NCI-H526 (cell line): ENCODE measurements at regions not wholly inside any gene's neighbourhood (a gene's known extent, or its start where the extent isn't known, plus 50 kb on each side); places are given as distances from the start of the nearest gene placed in this dataset.

Source experiments
- DNase-seq, 2 experiments: peaks; one replicate each; lab custom pipeline; 2025; lab: John Stamatoyannopoulos, UW

DNA sequence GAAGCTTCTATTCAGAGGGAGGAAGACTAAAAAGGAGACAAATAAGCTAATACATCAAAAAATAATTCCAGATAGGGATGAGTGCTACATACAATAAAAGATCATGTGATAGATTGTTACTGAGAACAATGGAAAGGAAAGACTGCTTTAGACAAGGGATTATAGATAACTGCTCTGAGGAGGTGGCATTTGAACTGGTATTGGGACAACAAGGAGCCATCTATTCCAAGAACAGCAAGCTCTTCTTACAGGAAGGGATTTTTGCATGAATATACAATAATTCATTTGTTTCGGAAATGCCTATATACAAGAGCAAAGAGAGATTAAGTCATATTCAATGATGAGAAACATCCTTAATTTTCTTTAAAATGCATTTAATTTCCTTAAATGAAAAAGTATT, 540.5 kb upstream of the KLF12 start:
- peak in 1 of 2 experiments; percentile 10 for DNase-seq

DNA sequence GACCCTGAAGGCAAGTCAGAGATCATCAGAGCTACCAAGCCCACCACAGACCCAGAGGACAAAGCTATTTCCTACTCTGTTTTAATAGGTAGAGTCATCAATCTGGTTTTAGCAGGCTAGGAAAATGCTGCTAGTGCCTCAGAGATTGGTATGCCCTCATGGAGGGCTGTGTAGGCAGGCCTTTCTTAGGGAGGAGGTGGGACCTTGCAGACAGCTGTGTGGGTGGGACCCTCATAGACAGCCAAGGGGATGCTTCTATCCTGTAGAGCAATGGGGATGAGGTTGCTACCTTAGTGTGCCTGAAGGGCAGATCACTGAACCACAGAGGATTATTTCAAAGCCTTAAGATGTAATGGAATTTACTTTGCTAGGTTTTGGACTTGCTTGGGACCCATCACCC, 534.9 kb upstream of the KLF12 start:
- DNase-seq = no peak

DNA sequence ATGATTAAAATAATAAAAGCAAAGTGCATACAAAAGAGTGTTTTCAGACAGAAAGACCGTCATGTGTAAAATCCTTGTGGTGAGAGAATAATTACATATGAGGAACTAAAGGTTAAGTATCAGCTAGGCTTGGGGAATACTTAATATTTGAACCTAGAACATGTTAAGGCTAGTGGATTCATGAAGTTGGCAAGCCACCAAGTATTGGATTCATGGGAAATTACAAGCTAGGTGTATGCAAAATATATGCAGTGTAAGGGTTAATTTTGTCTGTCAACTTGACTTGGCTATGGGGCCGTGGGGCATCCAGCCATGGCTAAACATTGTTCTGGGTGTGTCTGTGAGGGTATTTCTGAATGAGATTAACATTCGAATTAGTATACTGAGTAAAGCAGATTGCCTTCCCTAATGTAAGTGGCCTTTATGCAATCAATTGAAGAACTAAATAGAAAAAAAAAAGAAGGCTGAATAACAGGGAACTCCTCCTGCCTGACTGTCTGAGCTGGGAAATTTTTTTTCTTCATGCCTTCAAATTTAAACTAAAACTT, 533.5 kb upstream of the KLF12 start:
- peak in 1 of 2 experiments; percentile 20 for DNase-seq

DNA sequence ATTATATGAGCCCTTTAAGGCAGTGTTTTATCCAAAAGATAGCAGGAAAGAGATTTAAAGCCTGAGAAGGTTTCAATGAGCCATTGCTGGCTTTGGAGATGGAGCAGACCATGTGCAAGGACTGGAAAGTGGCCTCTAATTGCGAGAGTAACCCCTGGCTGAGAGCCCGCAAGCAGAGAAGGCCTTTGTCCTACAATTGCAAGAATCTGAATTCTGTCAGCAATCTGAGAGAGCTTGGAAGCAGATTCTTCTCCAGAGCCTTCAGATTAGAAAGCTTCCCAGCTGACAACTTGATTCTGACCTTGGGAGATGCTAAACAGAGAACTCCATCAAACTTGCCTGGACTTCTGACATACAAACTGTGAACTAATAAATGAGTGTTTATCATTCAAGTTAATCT, 528.7 kb upstream of the KLF12 start:
- DNase-seq = no peak

DNA sequence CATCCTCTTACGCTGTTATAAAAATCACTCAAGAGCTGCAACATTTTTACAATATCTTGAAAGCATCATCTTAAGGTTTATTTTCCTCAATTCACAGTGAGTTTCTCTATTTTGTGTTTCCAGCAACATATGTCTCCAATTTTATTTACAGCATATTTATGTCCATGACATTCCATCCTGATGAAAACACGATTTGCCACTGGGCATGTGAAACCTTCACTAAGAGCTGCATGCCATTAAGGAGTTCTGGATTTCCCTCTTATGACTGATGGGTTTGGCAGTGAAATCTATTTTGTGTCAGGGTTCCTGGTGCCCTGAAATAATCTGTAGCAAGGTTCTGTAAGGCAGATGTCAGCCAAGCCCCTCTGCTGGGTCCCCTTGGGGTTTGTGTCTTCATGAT, 527.6 kb upstream of the KLF12 start:
- no peak for DNase-seq

DNA sequence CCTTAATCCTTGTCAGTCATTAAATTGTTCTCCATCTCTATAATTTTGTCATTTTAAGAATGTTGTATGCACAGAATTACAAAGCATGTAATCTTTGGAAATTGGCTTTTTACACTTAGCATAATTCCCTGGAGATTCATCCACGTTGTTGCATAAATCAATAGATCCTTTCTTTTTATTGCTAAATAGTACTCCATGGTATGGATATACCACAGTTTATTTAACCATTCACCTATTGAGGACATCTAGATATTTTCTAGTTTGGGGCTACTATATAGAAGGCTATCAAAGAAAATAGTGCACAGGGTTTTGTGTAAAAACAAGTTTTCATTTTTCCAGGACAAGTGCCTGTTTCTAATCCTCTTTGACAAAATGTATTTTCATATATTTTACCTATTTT, 523.6 kb upstream of the KLF12 start:
- no peak for DNase-seq

DNA sequence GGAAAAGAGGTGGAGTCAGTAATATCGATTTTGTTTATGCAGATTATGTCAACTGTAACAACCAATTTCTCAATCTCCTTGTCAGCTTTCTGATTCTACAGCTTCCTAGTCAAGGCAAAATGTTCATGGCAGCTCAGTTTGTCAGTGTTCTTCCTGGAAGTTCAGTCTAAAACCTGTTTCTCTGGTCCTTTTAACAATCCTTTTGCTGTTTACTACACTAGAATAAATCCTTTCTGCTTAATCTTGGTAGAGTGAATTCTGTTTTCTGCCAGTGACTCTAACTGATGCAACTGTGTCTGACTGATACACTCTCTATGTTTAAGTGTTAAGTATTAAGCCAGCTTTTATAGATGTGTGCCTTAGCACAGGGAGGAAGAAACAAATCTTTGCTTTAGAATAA, 516.9 kb upstream of the KLF12 start:
- peak in 1 of 2 experiments; percentile 13 for DNase-seq

DNA sequence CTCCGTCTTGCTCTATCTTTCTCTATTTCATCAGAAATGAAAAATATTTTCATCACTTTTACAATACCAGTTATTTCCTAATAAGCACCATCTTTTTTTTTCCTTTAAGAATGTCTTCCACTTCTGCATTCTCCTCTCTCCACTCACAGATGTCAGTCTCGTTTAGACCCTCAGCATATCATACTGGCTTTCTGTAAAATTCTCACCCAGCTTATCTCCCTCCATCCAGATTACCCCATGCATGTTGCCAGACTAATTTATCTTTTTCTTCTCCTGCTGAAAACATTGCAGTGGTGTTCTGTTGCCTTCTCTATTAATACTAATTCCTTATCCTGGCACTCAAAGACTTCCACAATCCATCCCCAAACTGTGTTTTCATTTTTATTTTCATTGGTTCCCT, 513.8 kb upstream of the KLF12 start:
- DNase-seq = no peak

DNA sequence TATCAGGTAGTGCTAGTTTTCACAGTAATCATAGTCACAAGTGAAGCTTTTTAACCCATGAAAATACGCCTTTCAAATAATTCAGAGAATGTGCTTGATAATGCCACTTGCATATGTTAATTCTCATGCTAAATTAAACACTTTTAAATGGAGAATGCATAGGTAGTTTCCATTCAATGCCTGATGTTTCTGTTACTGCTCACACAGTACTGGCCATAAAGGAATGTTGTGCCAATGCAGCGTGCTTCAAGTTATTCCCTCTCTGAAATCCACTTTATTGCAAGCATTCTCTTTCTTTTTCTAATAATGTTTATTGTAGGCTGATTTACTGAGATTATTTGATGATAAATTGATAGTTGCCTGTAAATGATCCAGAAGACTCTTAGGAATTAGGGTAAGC, 513.0 kb upstream of the KLF12 start:
- DNase-seq = no peak

DNA sequence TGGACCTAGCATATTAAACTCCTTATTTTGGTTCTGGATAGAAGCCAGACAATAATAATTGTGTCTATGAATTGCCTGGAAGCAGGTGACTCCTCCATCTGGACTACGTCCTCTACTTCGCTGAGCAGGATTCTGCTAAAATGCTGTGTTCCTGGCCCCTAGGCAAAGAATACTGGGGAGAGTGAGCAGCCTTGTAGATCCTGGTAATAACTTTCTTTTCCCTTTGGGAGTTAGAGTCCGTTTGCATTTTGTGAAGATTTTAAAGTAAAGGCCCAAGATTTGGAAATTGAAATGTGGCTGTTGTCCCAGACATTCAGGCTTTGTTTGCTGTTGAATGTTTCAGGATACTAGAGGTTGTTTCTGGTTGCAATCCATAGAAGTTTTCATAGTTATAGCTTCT, 511.9 kb upstream of the KLF12 start:
- DNase-seq = no peak

DNA sequence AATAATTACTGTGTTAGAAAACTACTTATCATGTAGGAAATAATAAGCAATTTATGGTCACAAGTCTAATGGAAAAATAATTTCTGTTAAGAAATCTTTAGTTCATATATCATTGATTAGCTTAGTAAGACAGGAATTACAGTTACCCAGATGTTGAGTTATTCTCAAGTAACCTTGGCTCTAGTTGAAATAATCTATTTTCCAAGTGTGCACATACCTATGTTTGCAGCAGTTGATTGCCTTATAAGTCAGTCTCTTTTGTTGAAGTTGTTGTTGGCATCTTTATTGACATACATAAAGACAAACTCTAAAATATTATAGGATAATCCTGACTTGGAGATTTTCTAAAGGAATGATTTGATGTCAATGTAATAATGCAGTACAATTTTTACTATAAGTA, 511.4 kb upstream of the KLF12 start:
- DNase-seq = no peak

DNA sequence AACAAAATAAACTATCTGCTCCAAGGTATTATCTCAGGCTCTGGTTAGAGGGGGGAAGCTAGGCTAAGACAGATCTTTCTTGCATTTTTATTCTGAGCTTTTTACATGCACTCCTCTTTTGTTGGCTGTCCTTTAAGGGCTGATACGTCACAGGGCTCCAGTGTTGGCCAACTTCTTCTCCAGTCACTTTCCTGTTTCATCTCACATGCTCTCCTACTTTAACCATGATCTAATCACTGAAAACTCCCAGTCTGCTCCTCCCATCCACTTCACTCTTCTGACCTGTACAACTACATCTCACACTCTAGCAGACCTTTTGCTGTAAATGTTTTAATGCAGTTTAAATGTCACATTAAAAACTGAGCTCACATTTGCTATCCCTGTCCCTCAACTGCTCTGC, 510.0 kb upstream of the KLF12 start:
- DNase-seq = no peak

DNA sequence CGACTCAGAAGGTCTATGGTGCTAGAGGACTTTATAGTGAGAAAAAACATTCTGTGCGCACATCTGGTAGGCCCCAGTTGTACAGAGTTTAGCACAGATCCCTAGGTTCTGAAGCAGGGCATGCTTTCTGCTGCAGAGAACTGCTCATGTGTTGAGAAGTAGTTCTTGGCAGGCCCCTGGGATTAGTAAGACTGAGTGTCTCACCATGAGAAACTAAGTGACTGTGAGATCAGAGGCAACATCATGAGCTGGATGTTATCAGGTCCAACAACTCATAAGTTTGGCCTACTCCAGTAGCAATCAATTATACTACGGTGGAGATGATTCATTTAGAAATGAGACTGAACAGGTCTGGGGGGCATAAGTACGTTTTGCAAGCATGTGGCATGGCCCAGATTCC, 507.4 kb upstream of the KLF12 start:
- DNase-seq = no peak

DNA sequence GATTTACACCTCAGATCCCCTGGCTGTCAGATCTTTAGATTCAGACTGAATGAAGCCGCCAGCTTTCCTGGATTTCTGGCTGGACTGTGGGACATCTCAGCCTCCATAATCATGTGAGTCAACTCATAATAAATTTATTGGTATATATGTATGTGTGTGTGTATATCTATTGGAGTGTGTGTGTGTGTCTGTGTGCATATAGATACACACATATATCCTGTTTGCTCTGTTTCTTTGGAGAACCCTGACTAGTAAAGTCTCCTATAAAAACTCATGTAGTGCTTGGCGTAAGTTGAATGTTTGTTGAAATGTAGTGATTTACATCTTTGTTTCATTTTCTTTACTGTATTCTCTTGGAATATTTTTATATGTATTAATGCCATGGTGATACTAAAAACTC, 499.5 kb upstream of the KLF12 start:
- no peak for DNase-seq

DNA sequence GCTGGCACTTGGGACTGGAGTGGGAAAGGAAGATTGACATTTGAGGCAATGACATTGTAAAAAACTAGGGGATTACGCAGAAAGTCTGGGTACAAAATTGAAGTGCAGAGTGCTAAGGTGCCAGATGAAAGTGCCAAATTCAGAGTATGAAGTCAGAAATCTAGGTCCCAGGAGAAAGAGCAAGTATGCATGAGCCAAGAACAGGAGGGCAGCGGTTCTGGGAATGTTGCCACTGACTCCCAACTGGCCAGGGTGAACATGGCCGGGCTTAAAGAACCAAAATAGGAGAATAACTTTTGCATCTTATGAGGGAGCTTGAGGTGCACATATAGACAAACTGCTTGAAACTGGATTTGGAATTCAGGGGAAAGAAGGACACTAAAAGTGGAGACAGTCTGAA, 495.8 kb upstream of the KLF12 start:
- DNase-seq = no peak

DNA sequence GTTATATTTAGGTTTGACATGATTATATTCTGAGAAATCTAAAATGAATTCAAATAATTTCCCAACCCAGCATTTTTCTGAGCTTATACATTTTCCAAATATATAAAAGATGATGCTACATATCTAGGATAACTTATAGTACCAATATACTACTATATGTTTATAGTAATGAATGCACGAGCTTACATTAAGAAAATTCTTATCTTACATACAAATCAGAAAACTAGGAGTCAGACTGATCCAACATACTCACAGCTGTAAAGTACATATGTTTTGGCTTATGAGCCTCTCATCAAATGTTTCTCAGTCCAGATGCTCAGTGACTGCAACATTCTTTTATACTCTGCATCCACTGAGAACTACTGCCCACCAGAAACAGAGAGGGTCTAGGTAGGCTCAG, 491.3 kb upstream of the KLF12 start:
- no peak for DNase-seq

DNA sequence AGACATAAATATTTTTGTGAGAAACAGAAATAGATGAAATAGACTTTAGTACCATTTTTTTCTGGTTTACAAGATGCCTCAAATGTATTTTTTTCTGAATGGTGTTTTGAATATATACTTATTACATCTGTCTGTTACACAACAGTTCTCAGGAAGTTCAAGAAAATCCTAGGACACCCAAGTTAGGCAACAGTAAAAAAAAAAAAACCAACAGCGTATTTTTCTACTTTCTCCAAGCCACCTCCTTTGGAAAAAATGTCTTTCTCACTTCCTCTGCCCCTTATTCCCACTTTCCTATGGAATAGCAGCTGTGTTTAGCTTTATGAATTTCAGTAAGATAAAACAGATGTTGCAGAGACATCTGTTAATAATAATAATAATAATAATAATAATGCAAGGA, 489.6 kb upstream of the KLF12 start:
- DNase-seq = no peak

DNA sequence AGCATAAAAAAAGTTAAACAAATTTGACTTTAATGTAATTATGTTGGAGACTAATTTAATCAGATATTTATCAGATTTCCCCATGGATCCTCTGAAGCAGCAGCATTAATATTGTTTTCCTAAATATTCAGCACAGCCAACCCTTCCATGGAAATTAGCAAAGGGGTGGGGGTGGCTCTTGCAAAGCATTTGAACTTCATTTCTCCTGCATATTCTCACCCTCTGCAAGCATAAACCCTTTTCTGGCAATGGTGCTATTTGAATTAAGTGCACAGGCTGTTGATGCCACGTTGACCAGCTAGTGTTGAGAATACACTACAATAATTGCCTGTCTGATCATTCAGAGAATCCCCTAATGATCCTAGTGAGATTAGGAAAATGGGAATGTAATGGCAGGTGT, 488.1 kb upstream of the KLF12 start:
- DNase-seq = no peak

DNA sequence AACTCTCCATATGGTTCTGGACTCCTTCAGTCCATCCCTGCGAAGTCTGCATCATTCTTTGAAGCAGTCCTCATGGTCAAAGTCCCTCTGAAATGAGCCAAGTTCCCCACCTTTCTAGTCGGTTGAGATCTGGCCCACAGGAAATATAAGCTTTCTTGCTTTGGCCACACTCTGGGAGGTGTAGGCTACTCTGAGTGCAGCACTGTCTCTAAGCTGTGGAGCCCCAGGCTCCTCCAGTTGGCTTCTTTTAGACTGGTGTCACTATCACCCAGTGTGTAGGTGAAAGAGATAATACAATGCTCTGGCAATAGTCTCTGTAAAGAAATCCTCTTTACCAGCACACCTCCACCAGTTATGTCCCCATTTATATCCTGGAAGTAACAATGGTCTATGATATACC, 486.5 kb upstream of the KLF12 start:
- no peak for DNase-seq

DNA sequence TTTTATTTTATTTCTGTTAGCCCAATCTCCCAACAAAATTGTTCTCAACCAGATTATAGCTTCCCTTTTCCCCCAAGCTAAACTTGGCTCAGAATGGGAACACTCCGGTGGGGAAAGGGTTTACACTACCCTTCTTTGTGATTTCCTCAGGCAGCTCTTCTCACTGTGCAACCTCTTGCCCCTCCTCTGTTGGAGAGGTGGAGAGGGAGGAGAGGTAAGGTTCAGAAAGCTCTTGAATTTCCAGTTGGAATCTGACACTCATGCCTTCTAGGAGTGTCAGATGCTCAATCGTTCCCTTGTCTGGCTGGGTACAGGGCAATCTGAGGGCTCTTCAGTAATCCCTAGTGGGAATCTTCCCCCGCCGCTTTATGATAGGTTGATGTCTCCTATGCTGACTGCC, 486.1 kb upstream of the KLF12 start:
- DNase-seq = no peak

DNA sequence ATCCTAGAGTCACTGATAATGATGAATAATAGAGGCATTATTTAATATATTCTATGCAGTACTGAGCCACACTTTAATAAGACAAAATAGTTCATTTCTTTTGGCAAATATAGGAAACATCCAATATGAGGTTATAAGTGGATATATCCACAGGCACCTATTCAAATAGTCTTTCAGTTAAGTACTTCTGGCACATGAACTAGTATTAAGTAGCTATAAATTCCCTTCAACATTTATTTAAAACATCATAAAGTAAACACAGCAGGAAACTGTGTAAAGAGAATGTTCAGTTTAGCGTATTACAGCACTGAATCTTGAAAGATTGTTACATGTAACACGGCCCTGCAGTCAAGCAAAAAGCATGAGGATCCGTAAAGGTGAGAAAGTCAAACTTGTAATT, 463.3 kb upstream of the KLF12 start:
- no peak for DNase-seq

DNA sequence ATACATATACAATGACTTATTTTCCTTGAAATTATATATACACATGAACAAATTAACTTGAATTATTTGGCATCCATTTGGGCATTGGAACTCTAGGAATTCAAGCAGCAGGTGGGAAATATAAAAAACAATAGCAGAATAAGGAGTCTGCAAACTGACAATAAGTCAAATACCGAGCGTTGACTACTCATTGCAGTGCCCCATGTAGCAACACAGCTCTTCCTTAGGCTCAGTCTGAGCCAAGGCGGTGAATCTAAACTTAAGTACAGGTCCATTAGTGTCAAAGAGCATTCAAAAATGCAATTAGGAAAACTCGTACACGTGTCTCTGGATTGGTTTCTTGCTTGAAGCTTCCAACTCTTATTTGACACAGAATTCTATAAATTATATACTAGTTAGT, 462.5 kb upstream of the KLF12 start:
- DNase-seq = no peak

DNA sequence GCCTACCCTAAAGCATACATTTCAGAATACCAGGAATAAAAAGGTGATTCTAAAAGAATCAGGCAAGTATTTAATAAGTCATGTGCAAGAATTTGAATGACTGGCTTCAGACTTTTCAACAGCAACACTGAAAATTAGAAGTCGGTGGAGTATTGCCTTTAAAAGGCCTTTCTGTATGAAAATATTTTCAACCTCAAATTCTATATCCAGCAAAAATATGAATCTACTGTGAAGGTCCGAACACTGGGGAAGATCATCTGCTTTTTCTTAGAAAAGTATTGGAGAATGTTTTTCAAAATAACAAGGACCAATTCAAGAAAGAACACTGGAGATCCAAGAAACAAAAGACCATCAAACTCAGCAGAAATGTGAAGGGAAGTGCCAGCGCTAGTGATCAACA, 459.5 kb upstream of the KLF12 start:
- no peak for DNase-seq

DNA sequence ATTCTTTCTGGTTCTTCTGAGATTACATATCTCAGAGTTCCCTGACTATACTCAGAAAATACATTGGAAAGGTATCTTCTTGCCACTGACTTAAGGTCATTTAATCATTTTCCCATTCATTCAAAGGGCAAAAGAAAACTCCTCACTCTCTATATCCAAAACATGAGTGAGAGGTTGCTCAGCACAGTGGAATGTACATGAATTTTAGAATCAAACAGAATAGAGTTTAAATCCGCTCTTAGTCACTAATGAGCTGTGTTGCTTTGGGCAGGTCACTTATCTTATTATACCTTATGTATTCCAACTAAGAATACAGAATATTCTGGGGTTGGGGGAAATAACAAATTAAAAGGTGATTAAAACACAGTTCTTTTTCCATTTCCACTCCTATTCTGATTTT, 452.6 kb upstream of the KLF12 start:
- no peak for DNase-seq

DNA sequence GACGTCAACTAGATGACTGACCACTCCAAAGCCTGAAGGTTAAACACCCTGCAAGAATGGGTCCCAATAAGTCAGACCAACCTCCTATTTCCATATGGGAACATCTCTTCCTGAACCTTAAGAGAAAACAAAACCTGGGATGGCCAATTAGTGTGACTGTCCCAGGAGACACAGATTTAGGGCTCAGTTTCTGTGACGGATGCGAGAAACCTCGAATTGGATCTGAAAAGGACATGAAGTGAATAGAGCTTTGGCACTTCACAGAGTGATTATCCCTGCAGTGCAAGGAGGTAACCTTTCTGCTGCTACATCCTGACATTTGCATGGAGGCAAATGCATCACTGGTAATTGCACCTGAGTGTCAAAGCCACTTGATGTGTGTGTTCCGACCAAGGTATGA, 442.2 kb upstream of the KLF12 start:
- peak; percentile 39 to 77 for DNase-seq
